ENCODE measurements at regions not wholly inside any gene's neighbourhood (a gene's known extent, or its start where the extent isn't known, plus 50 kb on each side); places are given as distances from the start of the nearest gene placed in this dataset.

DNA sequence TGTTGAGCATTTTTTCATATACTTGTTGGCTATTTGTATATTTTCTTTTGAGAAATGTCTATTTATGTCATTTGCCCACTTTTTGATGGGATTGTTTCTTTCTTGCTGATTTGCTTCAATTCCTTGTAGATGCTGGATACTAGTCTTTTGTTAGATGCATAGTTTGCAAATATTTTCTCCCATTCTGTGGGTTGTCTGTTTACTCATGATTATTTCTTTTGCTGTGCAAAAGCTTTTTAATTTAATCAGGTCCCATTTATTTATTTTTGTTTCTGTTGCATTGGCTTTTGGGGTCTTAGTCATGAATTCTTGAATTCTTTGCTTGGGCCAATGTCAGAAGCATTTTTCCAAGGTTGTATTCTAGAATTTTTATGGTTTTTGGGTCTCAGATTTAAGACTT lies 251.7 kb downstream of the WNT5A start:
- Histone ChIP-seq H3K4me3 (no peak overlapping the region), H3K9me3 (no peaks in the 10 kb centered on the region), H3K27me3 (no peaks in the 10 kb centered on the region), H3K27ac (no peak overlapping the region), H3K36me3 (no peaks in the 10 kb centered on the region), H3K4me1 (no peaks in the 10 kb centered on the region)
- no peak for DNase-seq
- intact Hi-C loops (cut with DNase I; ENCODE audit: low total_unique reads) (no loop called here), in situ Hi-C loops (cut with MboI; ENCODE audit: low pct_ligation_motif_present in 1 of 4, low pct_unique_long_range_greater_than_20kb in 1 of 4, low sequenced_read_pairs in 3 of 4) (no loop called here)
- TF ChIP-seq, protein P1, sequence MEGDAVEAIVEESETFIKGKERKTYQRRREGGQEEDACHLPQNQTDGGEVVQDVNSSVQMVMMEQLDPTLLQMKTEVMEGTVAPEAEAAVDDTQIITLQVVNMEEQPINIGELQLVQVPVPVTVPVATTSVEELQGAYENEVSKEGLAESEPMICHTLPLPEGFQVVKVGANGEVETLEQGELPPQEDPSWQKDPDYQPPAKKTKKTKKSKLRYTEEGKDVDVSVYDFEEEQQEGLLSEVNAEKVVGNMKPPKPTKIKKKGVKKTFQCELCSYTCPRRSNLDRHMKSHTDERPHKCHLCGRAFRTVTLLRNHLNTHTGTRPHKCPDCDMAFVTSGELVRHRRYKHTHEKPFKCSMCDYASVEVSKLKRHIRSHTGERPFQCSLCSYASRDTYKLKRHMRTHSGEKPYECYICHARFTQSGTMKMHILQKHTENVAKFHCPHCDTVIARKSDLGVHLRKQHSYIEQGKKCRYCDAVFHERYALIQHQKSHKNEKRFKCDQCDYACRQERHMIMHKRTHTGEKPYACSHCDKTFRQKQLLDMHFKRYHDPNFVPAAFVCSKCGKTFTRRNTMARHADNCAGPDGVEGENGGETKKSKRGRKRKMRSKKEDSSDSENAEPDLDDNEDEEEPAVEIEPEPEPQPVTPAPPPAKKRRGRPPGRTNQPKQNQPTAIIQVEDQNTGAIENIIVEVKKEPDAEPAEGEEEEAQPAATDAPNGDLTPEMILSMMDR (IDR thresholded peaks at IDR 0.05), result no peak
- TF ChIP-seq POLR2A (IDR thresholded peaks at IDR 0.05) (no peak), POLR2AphosphoS5 (IDR thresholded peaks at IDR 0.05) (no peak), EP300 (IDR thresholded peaks at IDR 0.05; ENCODE audit: low read depth) (no peak)

DNA sequence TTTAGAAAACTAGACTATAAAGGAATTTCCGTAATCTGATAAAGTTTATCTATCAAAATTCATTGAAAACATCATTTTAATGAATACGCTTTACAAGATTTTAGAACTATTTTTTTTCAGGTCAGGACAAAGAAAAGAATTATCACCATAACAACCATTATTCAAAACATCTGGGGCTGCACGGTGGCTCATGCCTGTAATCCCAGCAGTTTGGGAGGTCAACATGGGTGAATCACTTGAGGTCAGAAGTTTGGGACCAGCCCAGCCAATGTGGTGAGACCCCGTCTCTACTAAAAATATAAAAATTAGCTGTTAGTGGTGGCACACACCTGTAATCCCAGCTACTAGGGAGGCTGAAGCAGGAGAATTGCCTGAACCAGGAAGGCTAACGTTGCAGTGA lies 260.4 kb downstream of the WNT5A start:
- no peak for DNase-seq
- WGBS, 2 donors (ENCODE audit: low coverage in 1 of 2), result 76 to 87% methylated on average over 4 to 5 of the region's 5 CpGs
- no peak overlapping the region for H3K27ac ChIP-seq
- H3K27me3 ChIP-seq, result no peaks in the 10 kb centered on the region
- no peaks in the 10 kb centered on the region for H3K4me1 ChIP-seq
- H3K4me3 ChIP-seq, result no peak overlapping the region
- in situ Hi-C loops (cut with MboI; ENCODE audit: low pct_ligation_motif_present in 1 of 4, low pct_unique_long_range_greater_than_20kb in 1 of 4, low sequenced_read_pairs in 3 of 4), result no loop called here
- TF ChIP-seq POLR2A (IDR thresholded peaks at IDR 0.05), result no peak
- no peak for TF ChIP-seq POLR2AphosphoS5 (IDR thresholded peaks at IDR 0.05)
- TF ChIP-seq EP300 (IDR thresholded peaks at IDR 0.05; ENCODE audit: low read depth), result no peak
- TF ChIP-seq, protein P1 (IDR thresholded peaks at IDR 0.05), result no peak
- H3K36me3 ChIP-seq, result no peaks in the 10 kb centered on the region
- no peaks in the 10 kb centered on the region for H3K9me3 ChIP-seq
- intact Hi-C loops (cut with DNase I; ENCODE audit: low total_unique reads), result no loop called here

DNA sequence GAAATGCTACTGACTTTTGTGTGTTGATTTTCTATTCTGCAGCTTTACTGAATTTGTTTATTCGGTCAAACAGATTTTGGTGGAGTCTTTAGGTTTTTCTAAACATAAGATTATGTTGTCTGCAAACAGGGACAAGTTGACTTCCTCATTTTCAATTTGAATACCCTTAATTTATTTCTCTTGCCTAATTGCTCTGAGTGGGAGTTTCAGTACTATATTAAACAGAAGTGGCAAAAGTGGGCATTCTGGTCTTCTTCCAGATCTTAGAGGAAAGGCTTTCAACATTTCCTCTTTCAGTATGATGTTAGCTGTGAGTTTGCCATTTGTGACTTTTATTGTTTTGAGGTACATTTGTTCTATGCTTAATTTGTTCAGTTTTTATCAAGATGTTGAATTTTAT lies 268.5 kb downstream of the WNT5A start:
- Histone ChIP-seq H3K27me3 (no peaks in the 10 kb centered on the region), H3K4me1 (no peaks in the 10 kb centered on the region), H3K36me3 (no peaks in the 10 kb centered on the region), H3K4me3 (no peak overlapping the region), H3K9me3 (peaks cover 9 to 26% of the 10 kb centered on the region in 2 donors), H3K27ac (no peak overlapping the region)
- no peak for DNase-seq
- intact Hi-C loops (cut with DNase I; ENCODE audit: low total_unique reads), result no loop called here
- TF ChIP-seq POLR2A (IDR thresholded peaks at IDR 0.05) (no peak), EP300 (IDR thresholded peaks at IDR 0.05; ENCODE audit: low read depth) (no peak)
- in situ Hi-C loops (cut with MboI; ENCODE audit: low pct_ligation_motif_present in 1 of 4, low pct_unique_long_range_greater_than_20kb in 1 of 4, low sequenced_read_pairs in 3 of 4), result no loop called here
- WGBS, 2 donors (ENCODE audit: low coverage in 1 of 2), result 3 to 60% methylated on average over 1 of the region's 1 CpG

DNA sequence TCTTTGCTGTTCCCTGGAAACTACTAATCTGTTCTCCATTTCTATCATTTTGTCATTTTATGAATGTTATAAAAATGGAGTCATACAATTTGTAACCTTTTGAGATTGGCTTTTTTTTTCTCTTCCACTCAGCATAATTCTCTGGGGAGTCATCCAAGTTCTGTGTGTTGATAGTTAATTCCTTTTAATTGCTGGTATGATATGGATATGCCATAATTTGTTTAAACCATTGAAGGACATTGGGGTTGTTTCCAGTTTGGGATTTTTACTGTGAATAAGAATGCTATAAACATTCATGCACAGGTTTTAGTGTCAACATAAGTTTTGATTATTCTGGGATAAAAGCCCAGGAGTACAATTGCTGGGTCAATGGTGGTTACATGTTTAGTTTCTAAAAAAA lies 279.4 kb downstream of the WNT5A start:
- H3K4me1 ChIP-seq, result no peaks in the 10 kb centered on the region
- in situ Hi-C loops (cut with MboI; ENCODE audit: low pct_ligation_motif_present in 1 of 4, low pct_unique_long_range_greater_than_20kb in 1 of 4, low sequenced_read_pairs in 3 of 4) (no loop called here), intact Hi-C loops (cut with DNase I; ENCODE audit: low total_unique reads) (no loop called here)
- TF ChIP-seq EP300 (IDR thresholded peaks at IDR 0.05; ENCODE audit: low read depth) (no peak), POLR2AphosphoS5 (IDR thresholded peaks at IDR 0.05) (peak in 1 of 3 donors; percentile 20)
- no peak overlapping the region for H3K27ac ChIP-seq
- no peaks in the 10 kb centered on the region for H3K27me3 ChIP-seq
- no peaks in the 10 kb centered on the region for H3K36me3 ChIP-seq
- H3K9me3 ChIP-seq, result no peaks in the 10 kb centered on the region
- no peak for DNase-seq
- H3K4me3 ChIP-seq, result no peak overlapping the region

DNA sequence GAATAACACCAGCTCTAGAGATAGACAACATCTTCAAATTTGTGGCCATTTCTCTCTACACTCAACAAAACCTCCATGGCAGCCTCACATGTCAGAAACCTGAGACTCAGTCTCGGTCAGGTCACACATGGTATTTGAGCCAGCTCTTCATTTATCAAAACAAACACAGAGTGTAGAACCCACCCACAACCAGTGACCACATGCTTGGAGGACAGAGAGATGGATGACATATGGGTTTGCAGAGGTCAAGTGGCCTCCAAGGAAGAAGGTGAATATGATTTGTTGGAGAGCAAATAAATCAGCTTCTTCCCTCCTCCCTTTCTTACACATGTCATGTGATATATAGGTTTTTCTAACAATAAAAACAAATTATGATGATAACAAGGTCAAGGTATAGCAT lies 278.1 kb upstream of the LRTM1 start:
- 88 to 89% methylated on average over 1 of the region's 1 CpG for WGBS, 2 donors (ENCODE audit: low coverage in 1 of 2)
- no peak overlapping the region for H3K4me3 ChIP-seq
- intact Hi-C loops (cut with DNase I; ENCODE audit: low total_unique reads) (no loop called here), in situ Hi-C loops (cut with MboI; ENCODE audit: low pct_ligation_motif_present in 1 of 4, low pct_unique_long_range_greater_than_20kb in 1 of 4, low sequenced_read_pairs in 3 of 4) (no loop called here)
- no peak for TF ChIP-seq POLR2AphosphoS5 (IDR thresholded peaks at IDR 0.05)
- no peak for TF ChIP-seq EP300 (IDR thresholded peaks at IDR 0.05; ENCODE audit: low read depth)
- no peak for TF ChIP-seq POLR2A (IDR thresholded peaks at IDR 0.05)
- TF ChIP-seq, protein P1 (IDR thresholded peaks at IDR 0.05), result no peak
- H3K36me3 ChIP-seq, result no peaks in the 10 kb centered on the region
- H3K9me3 ChIP-seq, result no peaks in the 10 kb centered on the region
- H3K4me1 ChIP-seq, result no peaks in the 10 kb centered on the region
- no peak for DNase-seq
- H3K27me3 ChIP-seq, result no peaks in the 10 kb centered on the region
- no peak overlapping the region for H3K27ac ChIP-seq
